A549 (cell line): ENCODE measurements at regions not wholly inside any gene's neighbourhood (a gene's known extent, or its start where the extent isn't known, plus 50 kb on each side); places are given as distances from the start of the nearest gene placed in this dataset.

Experiments used
- CTCF ChIP-seq: fragments of >200 bp; sonication (Bioruptor Twin); formaldehyde crosslinking; IDR thresholded peaks from 3 replicates; pipeline ENCODE4 v1.5.1; 2016
- EHF ChIP-seq: fragments of 250-450 bp; sonication (Bioruptor Pico); IDR thresholded peaks from 2 replicates; pipeline ENCODE4 v1.5.0; 2020; ENCODE audit warnings: mild to moderate bottlenecking
- HOXA7 ChIP-seq: fragments of 250-450 bp; sonication (Bioruptor Pico); IDR thresholded peaks from 2 replicates; pipeline ENCODE4 v1.5.0; 2020; ENCODE audit warnings: mild to moderate bottlenecking, moderate library complexity
- JUNB ChIP-seq: fragments of >200 bp; sonication (Bioruptor Twin); formaldehyde crosslinking; IDR thresholded peaks from 2 replicates; pipeline ENCODE4 v1.6.1; 2016
- MAFK ChIP-seq: fragments of 450-650 bp; IDR thresholded peaks from 2 replicates; pipeline ENCODE4 v1.6.1; 2014; ENCODE audit not compliant: partially characterized antibody
- POLR2A ChIP-seq: IDR thresholded peaks from 2 replicates; pipeline ENCODE4 v1.6.1; 2012; ENCODE audit warnings: mild to moderate bottlenecking, low read length
- RAD21 ChIP-seq, 2 experiments: fragments of >200 bp in 1 of 2; sonication (Bioruptor Twin) in 1 of 2; formaldehyde crosslinking in 1 of 2; IDR thresholded peaks in 1 of 2; conservative IDR thresholded peaks in 1 of 2; 2 replicates in 1 of 2; 3 replicates in 1 of 2; pipeline ENCODE4 v1.6.1; 2012 to 2018; ENCODE audit warnings: inconsistent platforms in 1 of 2
- RNF2 ChIP-seq: fragments of 200-600 bp; sonication (generic); IDR thresholded peaks from 2 replicates; pipeline ENCODE4 v1.6.1; 2016; ENCODE audit warnings: low read depth, mild to moderate bottlenecking, antibody characterized with exemption, moderate library complexity, borderline replicate concordance
- TP53 ChIP-seq: fragments of 250-450 bp; sonication (Bioruptor Pico); IDR thresholded peaks from 2 replicates; pipeline ENCODE4 v1.5.0; 2021; ENCODE audit warnings: mild to moderate bottlenecking, moderate library complexity
- USF2 ChIP-seq: fragments of 450-650 bp; IDR thresholded peaks from 2 replicates; pipeline ENCODE4 v1.6.1; 2014; ENCODE audit warnings: antibody characterized with exemption
- TF ChIP-seq, protein P1 (sequence below): fragments of >200 bp; sonication (Bioruptor Twin); formaldehyde crosslinking; IDR thresholded peaks from 3 replicates; pipeline ENCODE4 v1.6.1; 2016

DNA sequence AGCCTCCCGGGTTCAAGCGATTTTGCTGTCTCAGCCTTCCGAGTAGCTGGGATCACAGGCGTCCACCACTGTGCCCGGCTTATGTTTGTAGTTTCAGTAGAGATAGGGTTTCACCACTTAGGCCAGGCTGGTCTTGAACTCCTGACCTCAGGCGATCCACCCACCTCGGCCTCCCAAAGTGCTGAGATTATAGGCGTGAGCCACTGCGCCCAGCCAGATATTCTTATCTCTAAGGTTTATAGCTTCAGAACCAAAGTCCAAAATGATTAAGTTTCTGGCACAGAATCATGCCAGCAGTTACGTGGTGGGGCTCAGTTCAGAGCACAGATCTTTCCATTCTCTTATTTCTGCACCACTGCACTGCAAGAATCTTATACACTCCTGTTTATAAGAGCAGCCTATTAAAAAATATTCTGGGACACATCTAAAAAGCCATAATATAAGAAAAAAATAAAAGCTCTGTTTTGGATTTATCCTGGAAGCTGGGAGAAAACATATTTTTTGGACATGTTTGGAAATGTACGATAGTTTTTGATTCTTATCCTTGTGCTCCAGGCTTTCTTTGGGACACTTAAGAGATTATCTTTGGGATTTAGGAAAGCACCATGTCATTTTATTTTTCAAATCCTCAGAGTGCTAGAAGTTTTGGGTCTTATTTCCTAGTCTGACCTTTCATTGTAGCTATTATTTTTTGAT, 129.6 kb downstream of the LMNTD1 start:
- no peak for TF ChIP-seq CTCF
- TF ChIP-seq, protein P1, sequence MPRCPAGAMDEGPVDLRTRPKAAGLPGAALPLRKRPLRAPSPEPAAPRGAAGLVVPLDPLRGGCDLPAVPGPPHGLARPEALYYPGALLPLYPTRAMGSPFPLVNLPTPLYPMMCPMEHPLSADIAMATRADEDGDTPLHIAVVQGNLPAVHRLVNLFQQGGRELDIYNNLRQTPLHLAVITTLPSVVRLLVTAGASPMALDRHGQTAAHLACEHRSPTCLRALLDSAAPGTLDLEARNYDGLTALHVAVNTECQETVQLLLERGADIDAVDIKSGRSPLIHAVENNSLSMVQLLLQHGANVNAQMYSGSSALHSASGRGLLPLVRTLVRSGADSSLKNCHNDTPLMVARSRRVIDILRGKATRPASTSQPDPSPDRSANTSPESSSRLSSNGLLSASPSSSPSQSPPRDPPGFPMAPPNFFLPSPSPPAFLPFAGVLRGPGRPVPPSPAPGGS = no peak
- no peak for TF ChIP-seq USF2
- no peak for TF ChIP-seq JUNB
- TF ChIP-seq RAD21 (conservative IDR thresholded peaks at IDR 0.05 in 1 of 2, IDR thresholded peaks at IDR 0.05 in 1 of 2) = no peak
- no peak for TF ChIP-seq POLR2A
- TF ChIP-seq MAFK = no peak
- no peak for TF ChIP-seq RNF2
- TF ChIP-seq TP53 = no peak
- TF ChIP-seq HOXA7 = no peak
- no peak for TF ChIP-seq EHF
